Erythroblast (primary cell): ENCODE measurements at regions not wholly inside any gene's neighbourhood (a gene's known extent, or its start where the extent isn't known, plus 50 kb on each side); places are given as distances from the start of the nearest gene placed in this dataset.

Experiments
- GATA1 ChIP-seq: IDR thresholded peaks from 2 replicates; pipeline ENCODE4 v1.6.1; 2011; ENCODE audit warnings: low read depth, mild to moderate bottlenecking, control low read depth, low read length, moderate library complexity
- POLR2A ChIP-seq: IDR thresholded peaks from 2 replicates; pipeline ENCODE4 v1.6.1; 2011; ENCODE audit warnings: mild to moderate bottlenecking, low read length

GRCh38 chr4:138099385-138099784, 142.8 kb downstream of the SLC7A11 start:
- no peak for TF ChIP-seq POLR2A
- TF ChIP-seq GATA1, result no peak
